Endothelial cell of umbilical vein (primary cell): ENCODE measurements at regions not wholly inside any gene's neighbourhood (a gene's known extent, or its start where the extent isn't known, plus 50 kb on each side); places are given as distances from the start of the nearest gene placed in this dataset.

Source experiments
- BruUV-seq: library from RNA; stranded (reverse); fragments of 400-500 nt; replicated peaks from 2 replicates; lab custom pipeline; 2021; lab: Mats Ljungman, UMichigan
- CTCF ChIA-PET: fragments of 300-600, 350-600 bp; sonication (Branson Sonifier 250); formaldehyde crosslinking; loops from one replicate; lab custom pipeline; 2021; ENCODE audit warnings: antibody characterized with exemption, inconsistent platforms; lab: Charles Lee
- POLR2A ChIA-PET: fragments of 300-600, 350-600 bp; sonication (Branson Sonifier 250); formaldehyde crosslinking; loops from one replicate; lab custom pipeline; 2021; ENCODE audit warnings: antibody characterized with exemption, inconsistent platforms; lab: Charles Lee
- DNase-seq: peaks from one replicate; pipeline ENCODE4 v3.0.0-alpha.2; 2011; ENCODE audit warnings: low read depth, low spot score
- FAIRE-seq: peaks from 2 replicates; lab custom pipeline; 2011; peaks lifted over from hg19 to GRCh38; lab: Jason Lieb, UNC
- H2AFZ ChIP-seq: 2 replicates; pipeline ENCODE4 v1.6.0; 2012; ENCODE audit warnings: low read depth, low read length, control low read depth, inconsistent platforms
- H3K27ac ChIP-seq: 2 replicates; pipeline ENCODE4 v1.5.1; 2011; ENCODE audit warnings: low read depth, mild to moderate bottlenecking, control low read depth, low read length, moderate library complexity; ENCODE audit not compliant: insufficient read depth
- H3K27me3 ChIP-seq, 2 experiments: 2 replicates each; pipeline versions ENCODE4 v1.6.0 to v1.6.1; 2011; ENCODE audit warnings: low read length in 2 of 2, mixed read lengths in 1 of 2; ENCODE audit not compliant: control insufficient read depth in 2 of 2, insufficient read depth in 2 of 2
- H3K36me3 ChIP-seq, 2 experiments: 2 replicates in 1 of 2; 3 replicates in 1 of 2; pipeline ENCODE4 v1.5.1; 2011; ENCODE audit warnings: low read length in 2 of 2, mild to moderate bottlenecking in 1 of 2, moderate library complexity in 1 of 2; ENCODE audit not compliant: control insufficient read depth in 2 of 2, insufficient read depth in 2 of 2; ENCODE audit errors: extremely low read depth in 1 of 2
- H3K4me1 ChIP-seq: 3 replicates; pipeline ENCODE4 v1.5.1; 2011; ENCODE audit warnings: mild to moderate bottlenecking, low read length; ENCODE audit not compliant: control insufficient read depth, insufficient read depth; ENCODE audit errors: extremely low read depth
- H3K4me2 ChIP-seq: 2 replicates; pipeline ENCODE4 v1.6.1; 2011; ENCODE audit warnings: low read length, control low read depth, mixed read lengths; ENCODE audit not compliant: insufficient read depth
- H3K4me3 ChIP-seq, 3 experiments: fragments of 200-600 bp in 1 of 3; sonication (generic), shearing (Covaris generic) in 1 of 3; replicated peaks in 1 of 3; 2 replicates each; pipeline ENCODE4 v1.5.1; 2011 to 2016; ENCODE audit warnings: control low read depth in 3 of 3, low read length in 3 of 3, mild to moderate bottlenecking in 2 of 3, inconsistent platforms in 1 of 3, low read depth in 1 of 3, moderate library complexity in 1 of 3; ENCODE audit not compliant: insufficient read depth in 1 of 3
- H3K79me2 ChIP-seq: 2 replicates; pipeline ENCODE4 v1.6.0; 2012; ENCODE audit warnings: low read length, inconsistent platforms; ENCODE audit not compliant: control insufficient read depth, insufficient read depth
- H3K9ac ChIP-seq: replicated peaks from 2 replicates; pipeline ENCODE3; 2011; ENCODE audit warnings: low read length, control low read depth; ENCODE audit not compliant: insufficient read depth; ENCODE audit errors: extremely low read depth
- H3K9me1 ChIP-seq: replicated peaks from 3 replicates; pipeline ENCODE4 v1.6.0; 2011; ENCODE audit warnings: mild to moderate bottlenecking, low read length; ENCODE audit not compliant: control insufficient read depth, insufficient read depth; ENCODE audit errors: extremely low read depth
- H3K9me3 ChIP-seq: replicated peaks from 2 replicates; pipeline ENCODE4 v1.5.1; 2012; ENCODE audit warnings: low read length, inconsistent platforms; ENCODE audit not compliant: control insufficient read depth, insufficient read depth
- H4K20me1 ChIP-seq: replicated peaks from 2 replicates; pipeline ENCODE3; 2011; ENCODE audit warnings: mild to moderate bottlenecking, low read length; ENCODE audit not compliant: control insufficient read depth, insufficient read depth; ENCODE audit errors: extremely low read depth
- CTCF ChIP-seq, 2 donors: IDR thresholded peaks; 1 replicate in 1 of 2; 2 replicates in 1 of 2; pipeline ENCODE4 v1.5.1; 2011; ENCODE audit warnings: low read length in 2 of 2, mild to moderate bottlenecking in 2 of 2, moderate library complexity in 2 of 2, control low read depth in 1 of 2, inconsistent platforms in 1 of 2, low read depth in 1 of 2; ENCODE audit not compliant: insufficient read depth in 1 of 2; ENCODE audit errors: extremely low read depth in 1 of 2
- EZH2 ChIP-seq: IDR thresholded peaks from 2 replicates; pipeline ENCODE4 v1.6.1; 2012; ENCODE audit warnings: borderline replicate concordance, low read depth, mild to moderate bottlenecking, moderate library complexity, low read length, inconsistent platforms; ENCODE audit not compliant: severe bottlenecking
- FOS ChIP-seq: IDR thresholded peaks from 2 replicates; pipeline ENCODE4 v1.6.1; 2011; ENCODE audit warnings: mild to moderate bottlenecking, low read length, moderate library complexity, borderline replicate concordance; ENCODE audit not compliant: insufficient read depth
- GATA2 ChIP-seq: IDR thresholded peaks from 2 replicates; pipeline ENCODE4 v1.7.0; 2011; ENCODE audit warnings: low read depth, mild to moderate bottlenecking, moderate library complexity, mixed read lengths, low read length; ENCODE audit not compliant: insufficient read length, insufficient read depth
- JUN ChIP-seq: IDR thresholded peaks from 2 replicates; pipeline ENCODE4 v1.6.1; 2011; ENCODE audit warnings: borderline replicate concordance, low read depth; ENCODE audit not compliant: insufficient read length, insufficient read depth
- MAX ChIP-seq: IDR thresholded peaks from 2 replicates; pipeline ENCODE4 v1.6.1; 2011; ENCODE audit not compliant: insufficient read depth, insufficient read length
- MYC ChIP-seq: IDR thresholded peaks from one replicate; pipeline ENCODE4 v1.6.1; 2011; ENCODE audit warnings: mild to moderate bottlenecking, low read depth, low read length
- POLR2A ChIP-seq: IDR thresholded peaks from 2 replicates; pipeline ENCODE4 v1.6.1; 2012; ENCODE audit warnings: low read depth, mild to moderate bottlenecking, control low read depth, low read length
- POLR2AphosphoS5 ChIP-seq: IDR thresholded peaks from 2 replicates; pipeline ENCODE4 v1.6.1; 2012; ENCODE audit warnings: low read depth, mild to moderate bottlenecking, control low read depth, low read length, moderate library complexity; ENCODE audit not compliant: insufficient read depth
- dilution Hi-C: fragments of 300-500 bp; cut with MboI; formaldehyde crosslinking; loops from one replicate; pipeline ENCODE4 v1.15.0; 2019; ENCODE audit warnings: low sequenced_read_pairs; ENCODE audit not compliant: extremely low pct_ligation_motif_present
- intact Hi-C: fragments of 100-400 bp; cut with micrococcal nuclease; formaldehyde crosslinking; loops from one replicate; pipeline ENCODE4 v1.10.0; 2022

- dilution Hi-C loops = no loop called here
- no peak for FAIRE-seq
- Histone ChIP-seq H3K9me3 (peaks cover 7% of the 10 kb centered on the region), H3K9me1 (no peaks in the 10 kb centered on the region), H3K9ac (no peak overlapping the region), H3K36me3 (no peaks in the 10 kb centered on the region), H3K27ac (no peak overlapping the region), H4K20me1 (no peaks in the 10 kb centered on the region), H2AFZ (no peak overlapping the region), H3K4me3 (no peak overlapping the region), H3K4me1 (no peaks in the 10 kb centered on the region), H3K79me2 (no peaks in the 10 kb centered on the region), H3K27me3 (no peaks in the 10 kb centered on the region), H3K4me2 (no peak overlapping the region)
- no peak for DNase-seq
- ChIA-PET POLR2A (no interaction called here), CTCF (no interaction called here)
- no TSS peak for BruUV-seq
- intact Hi-C loops = no loop called here
- TF ChIP-seq GATA2 (no peak), JUN (no peak), POLR2AphosphoS5 (no peak), MAX (no peak)
These were observed 304.9 kb downstream of the TCERG1L start for GRCh38 chr10:131006458-131007256.

- Histone ChIP-seq H3K4me3 (no peak overlapping the region), H4K20me1 (no peaks in the 10 kb centered on the region), H3K36me3 (no peaks in the 10 kb centered on the region), H3K9me1 (no peaks in the 10 kb centered on the region), H3K9ac (no peak overlapping the region), H3K4me1 (no peaks in the 10 kb centered on the region), H3K9me3 (peaks cover 11% of the 10 kb centered on the region), H3K4me2 (no peak overlapping the region), H3K27me3 (no peaks in the 10 kb centered on the region), H3K79me2 (no peaks in the 10 kb centered on the region), H2AFZ (no peak overlapping the region), H3K27ac (no peak overlapping the region)
- no peak for FAIRE-seq
- POLR2A ChIA-PET = no interaction called here
- CTCF ChIA-PET = no interaction called here
- DNase-seq = no peak
- dilution Hi-C loops = no loop called here
- BruUV-seq = no TSS peak
- intact Hi-C loops = no loop called here
- TF ChIP-seq MAX = no peak
- TF ChIP-seq JUN = no peak
- TF ChIP-seq CTCF (IDR thresholded peaks at IDR 0.05; ENCODE audit: extremely low read depth in 1 of 2, insufficient read depth in 1 of 2, low read depth in 1 of 2, low read length in 2 of 2) = no peak
- no peak for TF ChIP-seq GATA2
- no peak for TF ChIP-seq FOS
- TF ChIP-seq EZH2 = no peak
- TF ChIP-seq POLR2A = no peak
- TF ChIP-seq MYC = no peak
- no peak for TF ChIP-seq POLR2AphosphoS5
These were observed 301.7 kb downstream of the TCERG1L start for GRCh38 chr10:131009791-131010190.
